ENCODE measurements at regions not wholly inside any gene's neighbourhood (a gene's known extent, or its start where the extent isn't known, plus 50 kb on each side); places are given as distances from the start of the nearest gene placed in this dataset.

DNA sequence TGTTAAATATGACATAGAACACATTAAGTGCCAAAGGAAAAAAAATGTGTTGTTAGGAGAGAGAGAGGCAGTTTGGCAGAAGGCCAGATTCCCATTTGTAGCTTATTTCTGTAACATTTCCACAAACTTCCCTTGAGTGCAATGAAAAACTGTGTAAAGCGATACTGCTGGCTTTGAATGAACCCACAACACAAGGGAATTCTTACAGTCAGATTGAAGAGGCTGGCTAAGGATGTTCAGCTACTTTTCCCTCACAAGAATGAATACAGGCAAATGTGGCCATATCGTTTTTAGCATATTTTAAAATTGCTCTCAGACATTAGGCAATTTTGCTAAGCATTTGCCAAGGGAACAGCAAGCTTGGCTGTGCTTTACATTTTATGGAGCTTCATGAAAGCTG is 614.1 kb upstream of the FZD8 start:
- Histone ChIP-seq H3K36me3 (ENCODE audit: control insufficient read depth, insufficient read depth, low read length) (no peaks in the 10 kb centered on the region), H3K4me3 (replicated peaks; ENCODE audit: low read depth, low read length) (no peak overlapping the region), H3K27me3 (replicated peaks; ENCODE audit: control insufficient read depth, insufficient read depth, low read length) (no peaks in the 10 kb centered on the region)
- DNase-seq (ENCODE audit: extremely low read depth, insufficient read length) = no peak
- TF ChIP-seq CTCF (IDR thresholded peaks at IDR 0.05; ENCODE audit: insufficient read depth, low read length, poor library complexity, severe bottlenecking) = no peak

DNA sequence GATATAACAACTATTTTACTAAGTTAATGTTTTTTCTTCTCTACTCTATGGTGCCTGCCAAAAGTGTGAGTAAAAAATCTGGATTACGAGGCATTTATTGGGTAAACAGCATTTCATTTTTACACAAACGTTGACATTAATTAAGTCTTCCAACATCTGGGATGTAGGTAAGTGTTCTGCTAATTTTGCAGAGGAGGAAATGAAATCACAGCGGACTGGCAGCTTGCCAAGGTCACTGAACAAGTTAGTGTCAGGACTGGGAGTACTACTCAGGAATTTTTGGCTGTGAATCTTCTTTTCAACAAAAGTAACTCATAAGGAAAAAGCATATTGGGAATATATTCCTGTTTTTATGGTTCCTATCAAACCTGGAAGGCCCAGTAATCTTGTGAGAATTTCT is 612.1 kb upstream of the FZD8 start:
- Histone ChIP-seq H3K36me3 (ENCODE audit: control insufficient read depth, insufficient read depth, low read length) (no peaks in the 10 kb centered on the region), H3K4me3 (replicated peaks; ENCODE audit: low read depth, low read length) (no peak overlapping the region), H3K27me3 (replicated peaks; ENCODE audit: control insufficient read depth, insufficient read depth, low read length) (no peaks in the 10 kb centered on the region)
- no peak for DNase-seq (ENCODE audit: extremely low read depth, insufficient read length)
- no peak for TF ChIP-seq CTCF (IDR thresholded peaks at IDR 0.05; ENCODE audit: insufficient read depth, low read length, poor library complexity, severe bottlenecking)

- Histone ChIP-seq H3K36me3 (ENCODE audit: control insufficient read depth, insufficient read depth, low read length) (no peaks in the 10 kb centered on the region), H3K27me3 (replicated peaks; ENCODE audit: control insufficient read depth, insufficient read depth, low read length) (no peaks in the 10 kb centered on the region), H3K4me3 (replicated peaks; ENCODE audit: low read depth, low read length) (no peak overlapping the region)
- no peak for TF ChIP-seq CTCF (IDR thresholded peaks at IDR 0.05; ENCODE audit: insufficient read depth, low read length, poor library complexity, severe bottlenecking)
- no peak for DNase-seq (ENCODE audit: extremely low read depth, insufficient read length)
Observed at GRCh38 chr10:36253731-36254130, 611.6 kb upstream of the FZD8 start.

- Histone ChIP-seq H3K36me3 (ENCODE audit: control insufficient read depth, insufficient read depth, low read length) (no peaks in the 10 kb centered on the region), H3K4me3 (replicated peaks; ENCODE audit: low read depth, low read length) (no peak overlapping the region), H3K27me3 (replicated peaks; ENCODE audit: control insufficient read depth, insufficient read depth, low read length) (no peaks in the 10 kb centered on the region)
- TF ChIP-seq CTCF (IDR thresholded peaks at IDR 0.05; ENCODE audit: insufficient read depth, low read length, poor library complexity, severe bottlenecking) = no peak
- DNase-seq (ENCODE audit: extremely low read depth, insufficient read length) = no peak
Observed at GRCh38 chr10:36251068-36251467, 609.0 kb upstream of the FZD8 start.

DNA sequence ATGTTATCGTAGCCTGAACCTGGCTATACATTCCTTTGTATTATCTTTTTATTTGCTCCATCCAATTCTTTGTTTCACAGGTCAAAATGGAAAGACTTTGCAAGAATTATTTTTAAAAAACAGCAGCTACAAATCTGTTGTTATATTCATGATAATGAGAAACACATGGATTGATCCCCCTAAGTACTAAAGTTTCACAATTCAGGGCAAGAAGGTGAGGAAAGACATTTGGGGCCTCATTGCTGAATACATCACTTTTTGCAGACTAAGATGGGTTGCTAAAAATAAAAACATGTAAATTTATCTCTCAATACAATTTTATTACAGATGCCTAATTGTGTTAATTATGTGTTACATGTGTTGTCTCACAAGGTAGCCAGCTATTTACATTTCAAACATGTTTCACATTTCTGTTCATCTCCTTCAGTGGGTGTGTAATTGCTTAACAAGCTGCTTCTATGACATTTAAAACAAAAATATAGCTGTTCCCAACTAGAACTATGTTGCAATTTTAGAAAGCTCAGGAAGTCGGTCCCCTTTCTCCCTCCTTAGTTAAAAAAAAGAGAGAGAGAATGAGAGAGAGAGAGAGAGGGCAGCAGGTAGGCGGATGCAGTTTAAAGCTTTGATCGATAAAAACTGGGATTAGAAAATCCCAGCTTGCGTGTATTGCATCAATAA is 606.3 kb upstream of the FZD8 start:
- no peaks in the 10 kb centered on the region for H3K27me3 ChIP-seq (replicated peaks; ENCODE audit: control insufficient read depth, insufficient read depth, low read length)

More for the DNA sequence above, 606.3 kb upstream of the FZD8 start:
- DNase-seq (ENCODE audit: extremely low read depth, insufficient read length) = no peak
- H3K36me3 ChIP-seq (ENCODE audit: control insufficient read depth, insufficient read depth, low read length) = no peaks in the 10 kb centered on the region
- no peak overlapping the region for H3K4me3 ChIP-seq (replicated peaks; ENCODE audit: low read depth, low read length)
- no peak for TF ChIP-seq CTCF (IDR thresholded peaks at IDR 0.05; ENCODE audit: insufficient read depth, low read length, poor library complexity, severe bottlenecking)
